ENCODE measurements at regions not wholly inside any gene's neighbourhood (a gene's known extent, or its start where the extent isn't known, plus 50 kb on each side); places are given as distances from the start of the nearest gene placed in this dataset.
"Not testable (repeated sequence)": the region's sequence is repeated elsewhere in the genome, so short reads cannot be mapped to it uniquely, and the experiment has no call there.

DNA sequence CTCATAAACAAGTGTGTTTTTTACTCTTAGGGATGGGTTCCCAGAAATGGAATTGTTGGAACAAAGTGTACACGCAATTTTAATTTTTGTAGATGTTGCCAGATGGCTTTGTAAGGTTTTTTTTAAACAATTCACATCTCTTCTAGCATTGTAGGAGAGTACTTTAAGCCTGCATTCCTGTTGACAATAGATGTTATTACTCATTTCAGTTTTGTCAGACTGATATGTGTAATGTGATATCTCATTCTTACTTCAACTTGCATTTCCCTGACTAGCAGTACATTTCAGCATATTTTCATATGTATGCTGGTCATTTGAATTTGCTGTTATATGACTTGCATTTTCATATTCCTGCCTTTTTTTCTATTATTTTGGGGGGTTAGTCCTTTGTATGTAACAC, 186.6 kb upstream of the SLITRK6 start:
- no peak overlapping the region for H3K4me3 ChIP-seq (ENCODE audit: low read depth, low read length, poor library complexity, severe bottlenecking)
- H3K4me1 ChIP-seq (ENCODE audit: insufficient read depth, low read length, severe bottlenecking) = no peaks in the 10 kb centered on the region
- no peaks in the 10 kb centered on the region for H3K9me2 ChIP-seq (ENCODE audit: low read depth, low read length)
- no peak overlapping the region for H3K27ac ChIP-seq (ENCODE audit: low read depth, low read length, poor library complexity, severe bottlenecking)
- H3F3A ChIP-seq (ENCODE audit: insufficient read depth, low read length) = no peaks in the 10 kb centered on the region
- no peaks in the 10 kb centered on the region for H3K9me3 ChIP-seq (ENCODE audit: low read length)
- H3K36me3 ChIP-seq (ENCODE audit: insufficient read depth, low read length) = no peaks in the 10 kb centered on the region
- no peaks in the 10 kb centered on the region for H3K27me3 ChIP-seq (ENCODE audit: insufficient read depth, low read length)
- H2AFZ ChIP-seq (ENCODE audit: low read length) = no peak overlapping the region
- no peak overlapping the region for H3K4me2 ChIP-seq (ENCODE audit: low read length)
- no peak overlapping the region for H3K9ac ChIP-seq (ENCODE audit: low read length)
- no peaks in the 10 kb centered on the region for H4K20me1 ChIP-seq (ENCODE audit: insufficient read depth, low read length)
- TF ChIP-seq, protein P1, sequence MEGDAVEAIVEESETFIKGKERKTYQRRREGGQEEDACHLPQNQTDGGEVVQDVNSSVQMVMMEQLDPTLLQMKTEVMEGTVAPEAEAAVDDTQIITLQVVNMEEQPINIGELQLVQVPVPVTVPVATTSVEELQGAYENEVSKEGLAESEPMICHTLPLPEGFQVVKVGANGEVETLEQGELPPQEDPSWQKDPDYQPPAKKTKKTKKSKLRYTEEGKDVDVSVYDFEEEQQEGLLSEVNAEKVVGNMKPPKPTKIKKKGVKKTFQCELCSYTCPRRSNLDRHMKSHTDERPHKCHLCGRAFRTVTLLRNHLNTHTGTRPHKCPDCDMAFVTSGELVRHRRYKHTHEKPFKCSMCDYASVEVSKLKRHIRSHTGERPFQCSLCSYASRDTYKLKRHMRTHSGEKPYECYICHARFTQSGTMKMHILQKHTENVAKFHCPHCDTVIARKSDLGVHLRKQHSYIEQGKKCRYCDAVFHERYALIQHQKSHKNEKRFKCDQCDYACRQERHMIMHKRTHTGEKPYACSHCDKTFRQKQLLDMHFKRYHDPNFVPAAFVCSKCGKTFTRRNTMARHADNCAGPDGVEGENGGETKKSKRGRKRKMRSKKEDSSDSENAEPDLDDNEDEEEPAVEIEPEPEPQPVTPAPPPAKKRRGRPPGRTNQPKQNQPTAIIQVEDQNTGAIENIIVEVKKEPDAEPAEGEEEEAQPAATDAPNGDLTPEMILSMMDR (IDR thresholded peaks at IDR 0.05; ENCODE audit: low read length) = no peak
- TF ChIP-seq EZH2 (IDR thresholded peaks at IDR 0.05; ENCODE audit: borderline replicate concordance, low read length) = no peak
- no peaks in the 10 kb centered on the region for H3K79me2 ChIP-seq (ENCODE audit: insufficient read depth, low read length)

DNA sequence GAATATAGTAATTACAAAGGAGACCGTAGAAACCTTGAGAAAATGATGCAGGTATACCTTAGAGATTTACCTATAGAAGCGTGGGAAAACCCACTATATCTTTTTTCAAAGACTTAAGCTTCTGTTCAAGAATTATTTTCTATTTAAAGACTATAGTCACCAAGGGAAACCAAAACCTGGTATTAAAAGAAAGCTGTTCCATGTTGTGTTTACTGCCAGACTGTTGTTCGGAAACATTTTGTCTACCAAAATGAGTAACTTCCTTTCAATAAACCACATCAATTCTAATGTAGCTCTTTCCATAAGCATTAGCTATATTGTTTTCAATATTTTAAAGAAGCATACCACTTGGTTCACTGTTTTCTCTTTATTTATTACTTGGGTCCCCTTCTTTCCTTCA, 182.9 kb upstream of the SLITRK6 start:
- H3K27ac ChIP-seq (ENCODE audit: low read depth, low read length, poor library complexity, severe bottlenecking) = no peak overlapping the region
- no peaks in the 10 kb centered on the region for H3K79me2 ChIP-seq (ENCODE audit: insufficient read depth, low read length)
- TF ChIP-seq, protein P1 (IDR thresholded peaks at IDR 0.05; ENCODE audit: low read length) = no peak
- no peak for TF ChIP-seq EZH2 (IDR thresholded peaks at IDR 0.05; ENCODE audit: borderline replicate concordance, low read length)

DNA sequence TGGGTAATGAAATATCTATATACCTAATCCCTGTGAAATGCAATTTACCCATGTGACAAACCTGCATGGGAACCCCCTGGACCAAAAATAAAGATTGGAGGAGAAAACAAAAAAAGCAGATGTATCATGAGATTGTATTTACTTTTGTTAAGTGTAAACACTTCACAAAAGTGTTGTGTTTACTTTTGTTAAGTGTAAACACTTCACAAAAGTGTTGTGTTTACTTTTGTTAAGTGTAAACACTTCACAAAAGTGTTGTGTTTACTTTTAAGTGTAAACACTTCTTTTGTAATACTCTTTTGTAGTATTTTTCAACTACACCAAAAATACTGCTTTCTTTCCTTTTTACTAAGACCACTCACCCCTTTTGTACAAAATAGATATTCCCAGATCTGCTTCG, 181.2 kb upstream of the SLITRK6 start:
- not testable (repeated sequence) for H3K9ac ChIP-seq (ENCODE audit: low read length); H3K9me3 ChIP-seq (ENCODE audit: low read length); H3K9me2 ChIP-seq (ENCODE audit: low read depth, low read length); H3K4me1 ChIP-seq (ENCODE audit: insufficient read depth, low read length, severe bottlenecking); H3K27me3 ChIP-seq (ENCODE audit: insufficient read depth, low read length); H2AFZ ChIP-seq (ENCODE audit: low read length); H3K79me2 ChIP-seq (ENCODE audit: insufficient read depth, low read length); H3K4me3 ChIP-seq (ENCODE audit: low read depth, low read length, poor library complexity, severe bottlenecking); H3F3A ChIP-seq (ENCODE audit: insufficient read depth, low read length); H3K27ac ChIP-seq (ENCODE audit: low read depth, low read length, poor library complexity, severe bottlenecking); H3K4me2 ChIP-seq (ENCODE audit: low read length); H4K20me1 ChIP-seq (ENCODE audit: insufficient read depth, low read length); H3K36me3 ChIP-seq (ENCODE audit: insufficient read depth, low read length)

More for the DNA sequence above, 182.9 kb upstream of the SLITRK6 start:
- H4K20me1 ChIP-seq (ENCODE audit: insufficient read depth, low read length) = no peaks in the 10 kb centered on the region
- no peak overlapping the region for H3K9ac ChIP-seq (ENCODE audit: low read length)
- H3K4me3 ChIP-seq (ENCODE audit: low read depth, low read length, poor library complexity, severe bottlenecking) = no peak overlapping the region
- no peak overlapping the region for H3K4me2 ChIP-seq (ENCODE audit: low read length)
- H3K36me3 ChIP-seq (ENCODE audit: insufficient read depth, low read length) = no peaks in the 10 kb centered on the region
- H2AFZ ChIP-seq (ENCODE audit: low read length) = no peak overlapping the region
- no peaks in the 10 kb centered on the region for H3F3A ChIP-seq (ENCODE audit: insufficient read depth, low read length)
- no peaks in the 10 kb centered on the region for H3K4me1 ChIP-seq (ENCODE audit: insufficient read depth, low read length, severe bottlenecking)
- H3K9me2 ChIP-seq (ENCODE audit: low read depth, low read length) = no peaks in the 10 kb centered on the region; the same call in 1 of the 2 replicates
- no peaks in the 10 kb centered on the region for H3K27me3 ChIP-seq (ENCODE audit: insufficient read depth, low read length)
- no peaks in the 10 kb centered on the region for H3K9me3 ChIP-seq (ENCODE audit: low read length)

DNA sequence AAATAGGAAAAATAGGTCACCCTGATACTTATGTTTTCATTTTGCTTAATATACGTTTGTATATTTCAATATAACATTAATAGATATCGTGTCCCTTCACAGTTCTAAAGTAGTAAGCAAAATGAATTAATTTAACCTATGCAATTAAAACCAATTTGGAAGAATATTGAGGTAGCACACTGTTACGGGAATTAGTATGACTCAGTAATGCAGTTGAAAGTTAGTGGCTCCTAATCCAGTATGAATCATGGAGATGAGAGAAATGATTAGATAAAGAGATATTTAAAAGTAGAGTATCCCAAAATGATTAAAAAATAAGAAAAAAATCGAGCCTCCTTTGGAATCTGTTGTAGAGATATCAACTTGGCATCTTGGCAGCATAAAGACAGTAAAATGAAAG, 177.0 kb upstream of the SLITRK6 start:
- H3K27me3 ChIP-seq (ENCODE audit: insufficient read depth, low read length) = no peaks in the 10 kb centered on the region
- no peak overlapping the region for H2AFZ ChIP-seq (ENCODE audit: low read length)
- H3K79me2 ChIP-seq (ENCODE audit: insufficient read depth, low read length) = no peaks in the 10 kb centered on the region
- H3K27ac ChIP-seq (ENCODE audit: low read depth, low read length, poor library complexity, severe bottlenecking) = no peak overlapping the region
- TF ChIP-seq EZH2 (IDR thresholded peaks at IDR 0.05; ENCODE audit: borderline replicate concordance, low read length) = no peak
- TF ChIP-seq, protein P1 (IDR thresholded peaks at IDR 0.05; ENCODE audit: low read length) = no peak
- no peaks in the 10 kb centered on the region for H3F3A ChIP-seq (ENCODE audit: insufficient read depth, low read length)
- H3K9me2 ChIP-seq (ENCODE audit: low read depth, low read length) = no peaks in the 10 kb centered on the region; the same call in 1 of the 2 replicates
- no peaks in the 10 kb centered on the region for H4K20me1 ChIP-seq (ENCODE audit: insufficient read depth, low read length)
- H3K4me1 ChIP-seq (ENCODE audit: insufficient read depth, low read length, severe bottlenecking) = no peaks in the 10 kb centered on the region
- no peak overlapping the region for H3K9ac ChIP-seq (ENCODE audit: low read length)
- H3K4me2 ChIP-seq (ENCODE audit: low read length) = no peak overlapping the region
- H3K36me3 ChIP-seq (ENCODE audit: insufficient read depth, low read length) = no peaks in the 10 kb centered on the region
- H3K9me3 ChIP-seq (ENCODE audit: low read length) = no peaks in the 10 kb centered on the region
- H3K4me3 ChIP-seq (ENCODE audit: low read depth, low read length, poor library complexity, severe bottlenecking) = no peak overlapping the region
